Neural progenitor cell (in vitro differentiated cells): ENCODE measurements at regions not wholly inside any gene's neighbourhood (a gene's known extent, or its start where the extent isn't known, plus 50 kb on each side); places are given as distances from the start of the nearest gene placed in this dataset.

Experiments used
- DNase-seq: peaks from one replicate; pipeline ENCODE4 v3.0.0-alpha.2; 2016; ENCODE audit warnings: low spot score
- H2AFZ ChIP-seq: fragments of 200-600 bp; sonication (generic); replicated peaks from 2 replicates; pipeline ENCODE4 v1.6.1; 2016; ENCODE audit warnings: antibody characterized with exemption
- H3F3A ChIP-seq: fragments of 200-600 bp; sonication (generic); 2 replicates; pipeline ENCODE4 v1.6.1; 2016; ENCODE audit warnings: antibody characterized with exemption, low read depth
- H3K27ac ChIP-seq: fragments of 200-600 bp; sonication (generic); 2 replicates; pipeline ENCODE4 v1.5.1; 2016; ENCODE audit warnings: mild to moderate bottlenecking
- H3K27me3 ChIP-seq: fragments of 200-600 bp; sonication (generic); 2 replicates; pipeline ENCODE4 v1.6.1; 2016; ENCODE audit warnings: mild to moderate bottlenecking, moderate library complexity
- H3K36me3 ChIP-seq: fragments of 200-600 bp; sonication (generic); 2 replicates; pipeline ENCODE4 v1.5.1; 2016
- H3K4me1 ChIP-seq: fragments of 200-600 bp; sonication (generic); 2 replicates; pipeline ENCODE4 v1.6.1; 2016; ENCODE audit warnings: mixed run types
- H3K4me2 ChIP-seq: fragments of 200-600 bp; sonication (generic); 2 replicates; pipeline ENCODE4 v1.6.1; 2016
- H3K4me3 ChIP-seq: fragments of 200-600 bp; sonication (generic); 2 replicates; pipeline ENCODE4 v1.5.1; 2016
- H3K79me2 ChIP-seq: fragments of 200-600 bp; sonication (generic); 2 replicates; pipeline ENCODE4 v1.6.1; 2016; ENCODE audit warnings: low read depth
- H3K9ac ChIP-seq: fragments of 200-600 bp; sonication (generic); 2 replicates; pipeline ENCODE4 v1.6.1; 2016
- H3K9me3 ChIP-seq: fragments of 200-600 bp; sonication (generic); 2 replicates; pipeline ENCODE4 v1.5.1; 2016; ENCODE audit warnings: low read depth
- H4K20me1 ChIP-seq: fragments of 200-600 bp; sonication (generic); 2 replicates; pipeline ENCODE4 v1.6.1; 2016; ENCODE audit warnings: low read depth
- H3K27ac Mint-ChIP-seq: 3 replicates; pipeline ENCODE4 v1.8.0; 2021; ENCODE audit warnings: mixed read lengths
- H3K27me3 Mint-ChIP-seq: 2 replicates; pipeline ENCODE4 v1.8.0; 2022; ENCODE audit warnings: low read depth, mild to moderate bottlenecking, inconsistent platforms, moderate library complexity, mixed read lengths; ENCODE audit not compliant: insufficient read depth
- H3K36me3 Mint-ChIP-seq: 3 replicates; pipeline ENCODE4 v1.8.0; 2021; ENCODE audit warnings: mixed read lengths
- H3K4me1 Mint-ChIP-seq: 3 replicates; pipeline ENCODE4 v1.8.0; 2021; ENCODE audit warnings: mixed read lengths
- H3K4me3 Mint-ChIP-seq: 3 replicates; pipeline ENCODE4 v1.8.0; 2021; ENCODE audit warnings: mild to moderate bottlenecking, moderate library complexity, mixed read lengths
- H3K9me3 Mint-ChIP-seq: 3 replicates; pipeline ENCODE4 v1.8.0; 2020; ENCODE audit warnings: mixed read lengths
- CTCF ChIP-seq: fragments of 200-600 bp; sonication (generic); IDR thresholded peaks from 2 replicates; pipeline ENCODE4 v1.5.1; 2017; ENCODE audit warnings: antibody characterized with exemption, mild to moderate bottlenecking
- EZH2 ChIP-seq: fragments of 200-600 bp; sonication (generic); IDR thresholded peaks from 2 replicates; pipeline ENCODE4 v1.6.1; 2017; ENCODE audit warnings: antibody characterized with exemption, mild to moderate bottlenecking, moderate library complexity
- EZH2phosphoT487 ChIP-seq: fragments of 200-600 bp; sonication (generic); IDR thresholded peaks from 2 replicates; pipeline ENCODE4 v1.6.1; 2017; ENCODE audit warnings: antibody characterized with exemption

GRCh38 chr5:135642934-135643333 lies 64.1 kb upstream of the CXCL14 start:
- Mint-ChIP-seq H3K4me3 (no peak overlapping the region), H3K36me3 (no peaks in the 10 kb centered on the region), H3K9me3 (peaks cover 2% of the 10 kb centered on the region), H3K27me3 (no peaks in the 10 kb centered on the region), H3K27ac (no peak overlapping the region), H3K4me1 (peaks cover 10% of the 10 kb centered on the region)
- no peaks in the 10 kb centered on the region for H3K27me3 ChIP-seq
- no peak overlapping the region for H3K4me2 ChIP-seq
- no peaks in the 10 kb centered on the region for H3K79me2 ChIP-seq
- no peak for DNase-seq
- H2AFZ ChIP-seq: no peak overlapping the region
- no peak overlapping the region for H3K9ac ChIP-seq
- no peak overlapping the region for H3K27ac ChIP-seq
- H3K4me3 ChIP-seq: no peak overlapping the region
- H4K20me1 ChIP-seq: no peaks in the 10 kb centered on the region
- H3K36me3 ChIP-seq: no peaks in the 10 kb centered on the region
- no peaks in the 10 kb centered on the region for H3K9me3 ChIP-seq
- TF ChIP-seq CTCF: no peak
- no peaks in the 10 kb centered on the region for H3F3A ChIP-seq
- H3K4me1 ChIP-seq: no peaks in the 10 kb centered on the region

DNA sequence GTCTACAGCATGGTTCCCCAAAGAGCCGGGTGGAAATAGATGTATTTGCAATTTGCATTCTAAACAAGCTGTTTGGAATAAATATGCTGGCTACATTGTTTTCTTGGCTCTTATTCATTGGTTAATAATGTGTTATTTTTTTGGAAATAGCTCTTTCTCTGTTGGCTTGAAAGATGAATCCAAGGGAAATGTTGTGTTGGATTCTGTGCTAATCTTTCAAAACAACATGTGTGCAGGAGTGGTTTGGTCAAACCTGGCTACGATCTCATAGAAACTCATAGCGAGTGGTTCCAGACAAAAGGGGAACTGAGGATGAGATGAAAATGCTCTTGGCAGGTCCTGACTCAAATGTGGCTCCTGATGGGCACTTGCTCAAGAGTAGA lies 63.7 kb upstream of the CXCL14 start:
- no peaks in the 10 kb centered on the region for H3K9me3 ChIP-seq
- Mint-ChIP-seq H3K27ac (no peak overlapping the region), H3K27me3 (no peaks in the 10 kb centered on the region), H3K4me3 (no peak overlapping the region), H3K36me3 (no peaks in the 10 kb centered on the region), H3K9me3 (peaks cover 2% of the 10 kb centered on the region), H3K4me1 (peaks cover 10% of the 10 kb centered on the region)
- no peak overlapping the region for H3K9ac ChIP-seq
- H3K36me3 ChIP-seq: no peaks in the 10 kb centered on the region
- no peak overlapping the region for H3K4me3 ChIP-seq
- H3K4me2 ChIP-seq: no peak overlapping the region
- no peaks in the 10 kb centered on the region for H3F3A ChIP-seq
- DNase-seq: no peak
- no peaks in the 10 kb centered on the region for H3K27me3 ChIP-seq
- no peaks in the 10 kb centered on the region for H3K4me1 ChIP-seq
- H4K20me1 ChIP-seq: no peaks in the 10 kb centered on the region
- no peak for TF ChIP-seq CTCF
- TF ChIP-seq EZH2: no peak
- TF ChIP-seq EZH2phosphoT487: no peak
- no peak overlapping the region for H3K27ac ChIP-seq
- H2AFZ ChIP-seq: no peak overlapping the region
- H3K79me2 ChIP-seq: no peaks in the 10 kb centered on the region

GRCh38 chr5:135641734-135642487 lies 63.1 kb upstream of the CXCL14 start:
- no peak for TF ChIP-seq EZH2phosphoT487
- TF ChIP-seq EZH2: no peak
- TF ChIP-seq CTCF: no peak
- Histone ChIP-seq H3K9ac (no peak overlapping the region), H3K4me2 (no peak overlapping the region), H3K4me3 (no peak overlapping the region), H3K79me2 (no peaks in the 10 kb centered on the region), H4K20me1 (no peaks in the 10 kb centered on the region), H3F3A (no peaks in the 10 kb centered on the region), H2AFZ (no peak overlapping the region), H3K4me1 (no peaks in the 10 kb centered on the region), H3K9me3 (no peaks in the 10 kb centered on the region), H3K27me3 (no peaks in the 10 kb centered on the region), H3K27ac (no peak overlapping the region), H3K36me3 (no peaks in the 10 kb centered on the region)
- H3K27ac Mint-ChIP-seq: no peak overlapping the region
- H3K4me1 Mint-ChIP-seq: peaks cover 10% of the 10 kb centered on the region
- no peaks in the 10 kb centered on the region for H3K27me3 Mint-ChIP-seq
- DNase-seq: no peak
- no peak overlapping the region for H3K4me3 Mint-ChIP-seq
- no peaks in the 10 kb centered on the region for H3K36me3 Mint-ChIP-seq
- peaks cover 2% of the 10 kb centered on the region for H3K9me3 Mint-ChIP-seq
